GM12873 (cell line): ENCODE measurements at regions not wholly inside any gene's neighbourhood (a gene's known extent, or its start where the extent isn't known, plus 50 kb on each side); places are given as distances from the start of the nearest gene placed in this dataset.
A peak's percentile ranks its signal among the peaks of the same experiment; 100 is the strongest.

Source experiments
- TF ChIP-seq, protein P1 (sequence below): IDR thresholded peaks from 2 replicates; pipeline ENCODE4 v1.5.1; 2012; ENCODE audit warnings: low read depth, mild to moderate bottlenecking, moderate library complexity, low read length, control low read depth; ENCODE audit not compliant: insufficient read depth; ENCODE audit errors: missing control alignments

DNA sequence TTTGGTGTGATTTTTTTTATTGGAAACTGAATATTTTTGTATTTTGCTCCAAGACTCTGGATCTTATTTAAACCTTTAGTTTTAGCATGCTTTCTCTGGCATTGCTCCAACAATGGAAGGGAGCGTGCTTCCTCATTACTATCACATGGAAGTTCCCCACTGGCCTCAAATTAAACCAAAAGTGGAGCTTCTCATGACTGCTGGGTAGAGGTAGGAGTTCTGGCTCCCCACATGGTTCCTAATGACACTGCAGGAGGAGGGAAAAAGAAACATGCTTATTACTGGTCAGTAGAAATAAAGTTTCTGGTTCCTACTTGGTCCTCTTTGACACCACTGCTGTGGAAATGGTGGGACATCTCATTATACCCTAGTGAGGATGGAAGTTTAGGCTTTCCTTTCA lies 310.5 kb downstream of the PTGER3 start:
- TF ChIP-seq, protein P1, sequence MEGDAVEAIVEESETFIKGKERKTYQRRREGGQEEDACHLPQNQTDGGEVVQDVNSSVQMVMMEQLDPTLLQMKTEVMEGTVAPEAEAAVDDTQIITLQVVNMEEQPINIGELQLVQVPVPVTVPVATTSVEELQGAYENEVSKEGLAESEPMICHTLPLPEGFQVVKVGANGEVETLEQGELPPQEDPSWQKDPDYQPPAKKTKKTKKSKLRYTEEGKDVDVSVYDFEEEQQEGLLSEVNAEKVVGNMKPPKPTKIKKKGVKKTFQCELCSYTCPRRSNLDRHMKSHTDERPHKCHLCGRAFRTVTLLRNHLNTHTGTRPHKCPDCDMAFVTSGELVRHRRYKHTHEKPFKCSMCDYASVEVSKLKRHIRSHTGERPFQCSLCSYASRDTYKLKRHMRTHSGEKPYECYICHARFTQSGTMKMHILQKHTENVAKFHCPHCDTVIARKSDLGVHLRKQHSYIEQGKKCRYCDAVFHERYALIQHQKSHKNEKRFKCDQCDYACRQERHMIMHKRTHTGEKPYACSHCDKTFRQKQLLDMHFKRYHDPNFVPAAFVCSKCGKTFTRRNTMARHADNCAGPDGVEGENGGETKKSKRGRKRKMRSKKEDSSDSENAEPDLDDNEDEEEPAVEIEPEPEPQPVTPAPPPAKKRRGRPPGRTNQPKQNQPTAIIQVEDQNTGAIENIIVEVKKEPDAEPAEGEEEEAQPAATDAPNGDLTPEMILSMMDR: peak; percentile 6

DNA sequence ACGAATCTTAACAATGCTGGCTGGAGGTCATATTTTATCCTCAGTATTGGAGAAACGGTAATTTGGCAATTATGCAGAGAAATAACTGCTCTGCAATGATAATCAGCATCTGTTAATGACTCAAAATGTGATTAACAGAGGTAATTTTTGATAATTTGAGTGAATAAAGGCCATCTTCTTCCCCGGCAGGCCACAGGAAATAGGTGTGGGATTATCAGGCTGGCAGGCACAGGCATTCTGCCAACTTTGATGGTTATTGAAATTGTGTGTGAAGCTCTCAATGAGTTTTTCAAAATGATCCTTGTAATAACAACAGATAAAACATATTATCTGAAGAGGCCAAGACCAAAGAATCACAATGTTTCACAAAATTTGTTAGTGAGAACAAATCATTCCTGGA lies 309.0 kb downstream of the PTGER3 start:
- TF ChIP-seq, protein P1: no peak

DNA sequence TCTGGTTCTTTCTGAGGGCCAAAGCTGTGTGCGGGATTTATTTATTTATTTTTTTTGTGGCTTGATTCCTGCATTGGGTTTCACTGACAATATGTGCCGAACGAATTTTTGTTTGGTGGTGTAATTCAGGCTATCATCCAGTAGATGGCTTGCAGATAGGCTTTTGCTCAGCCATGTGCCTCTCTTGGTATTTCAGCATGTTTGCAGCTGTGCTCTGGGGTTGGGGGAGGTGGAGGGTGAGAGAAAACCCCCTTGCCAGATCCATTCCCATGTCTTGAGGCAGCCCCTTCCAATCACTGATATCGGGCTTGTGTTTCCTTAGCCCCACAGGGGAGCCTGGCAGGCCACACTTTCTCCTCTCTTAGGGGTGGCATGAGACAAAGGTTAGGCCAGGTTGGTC lies 302.4 kb downstream of the PTGER3 start:
- TF ChIP-seq, protein P1: peak; percentile 56

DNA sequence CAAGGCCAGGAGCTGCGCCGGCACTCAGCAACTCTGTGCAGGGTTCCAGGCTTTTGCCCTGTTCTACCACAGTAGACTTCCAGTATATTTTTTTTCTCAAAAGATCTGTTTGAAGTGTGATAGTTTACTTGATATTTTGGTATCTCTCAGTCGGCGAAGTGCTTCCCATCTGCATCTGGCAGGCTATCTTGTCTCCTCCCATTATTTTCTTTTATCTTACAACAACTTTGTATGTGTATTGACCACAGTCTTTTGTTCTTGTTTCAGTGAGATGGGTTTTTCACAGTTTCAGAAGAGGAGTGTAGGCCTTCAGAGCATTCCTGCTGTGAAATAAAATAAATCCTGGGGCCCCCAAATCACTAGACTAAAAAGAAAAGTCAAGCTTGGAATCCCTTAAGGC lies 292.9 kb downstream of the PTGER3 start:
- TF ChIP-seq, protein P1: no peak

DNA sequence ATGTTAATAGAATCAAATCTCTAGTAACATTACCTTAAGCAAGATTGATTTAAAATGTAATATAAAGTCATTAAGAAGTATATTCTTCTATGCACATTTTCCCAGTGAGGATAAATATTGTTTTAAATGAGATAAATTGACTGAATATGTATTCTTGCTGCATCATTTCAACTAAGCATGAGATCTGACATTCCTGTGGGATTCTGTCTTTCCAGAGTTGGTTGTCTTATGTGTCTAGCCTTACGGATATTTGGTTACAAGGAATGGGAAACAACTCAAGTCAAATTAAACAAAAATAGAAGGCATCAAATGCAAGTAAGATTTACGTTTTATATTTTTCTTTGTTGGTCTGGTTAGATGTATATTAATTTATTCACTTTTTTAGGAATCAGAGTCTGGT lies 287.5 kb downstream of the PTGER3 start:
- TF ChIP-seq, protein P1: no peak

DNA sequence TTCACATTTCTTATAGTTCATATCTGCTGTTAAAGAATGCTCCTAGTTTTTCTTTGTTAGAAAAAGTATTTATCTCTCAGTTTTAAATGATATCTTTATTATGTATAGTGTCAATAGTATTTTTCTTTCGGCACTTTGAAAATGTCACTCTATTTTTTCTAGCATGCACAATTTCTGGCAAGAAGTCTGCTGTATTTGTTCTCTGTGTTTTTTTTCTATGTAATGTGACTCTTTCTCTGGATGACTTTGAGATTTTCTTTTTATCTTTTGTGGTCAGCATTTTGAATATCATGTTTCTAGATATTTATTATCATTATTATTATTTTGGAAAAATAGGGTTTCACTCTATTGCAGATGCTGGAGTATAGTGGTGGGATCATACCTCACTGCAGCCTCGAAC lies 285.2 kb downstream of the PTGER3 start:
- TF ChIP-seq, protein P1: no peak

DNA sequence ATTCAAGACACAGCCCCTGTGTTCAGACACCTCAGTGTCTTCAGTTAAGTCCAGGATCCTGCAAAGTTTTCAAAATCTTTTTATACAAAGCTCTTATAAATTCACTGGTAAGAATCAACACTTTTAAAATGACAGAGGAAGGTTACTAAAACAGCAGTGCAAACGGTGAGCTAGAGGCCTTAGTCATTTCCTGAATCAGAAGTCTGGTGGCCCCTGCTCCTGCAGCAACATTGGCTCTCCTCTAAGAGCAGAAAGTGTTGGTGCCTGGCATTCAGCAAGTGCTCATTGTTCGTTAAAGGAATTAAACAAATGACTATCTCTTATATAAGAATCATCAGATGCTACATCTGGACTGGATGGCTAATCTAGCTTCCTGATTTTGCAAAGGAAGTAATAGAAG lies 282.9 kb downstream of the PTGER3 start:
- TF ChIP-seq, protein P1: no peak

DNA sequence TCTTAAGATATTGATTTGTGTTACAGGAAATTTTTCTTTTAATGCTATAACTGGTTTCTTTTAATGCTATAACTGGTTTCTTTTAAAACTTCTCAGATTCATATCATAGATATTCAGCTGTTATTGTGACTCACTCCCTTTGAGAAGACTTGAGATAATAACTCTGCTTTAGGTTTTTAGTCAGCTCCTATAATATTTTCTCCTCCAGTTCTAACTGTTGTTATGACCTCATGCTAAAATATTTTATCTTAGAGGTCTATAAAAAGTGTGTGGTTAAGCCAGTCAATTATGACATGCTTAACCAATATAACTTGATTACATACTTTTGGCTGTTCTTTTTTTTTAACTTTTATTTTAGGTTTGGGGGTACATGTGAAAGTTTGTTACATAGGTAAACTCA lies 280.2 kb downstream of the PTGER3 start:
- TF ChIP-seq, protein P1: no peak
